Psoas muscle (tissue), 7 donors: ENCODE measurements at regions not wholly inside any gene's neighbourhood (a gene's known extent, or its start where the extent isn't known, plus 50 kb on each side); places are given as distances from the start of the nearest gene placed in this dataset.

Experiments used
- ATAC-seq, 4 donors: fragments of 200-7000 bp; cut with Tn5 transposase; one replicate each; pipeline ENCODE4 v1.9.1; 2020; ENCODE audit warnings: moderate library complexity in 3 of 4, mild to moderate bottlenecking in 2 of 4
- DNase-seq, 2 donors: peaks; one replicate each; pipeline ENCODE4 v3.0.0-alpha.2; 2020
- H3K27ac ChIP-seq: fragments of 200-600 bp; one replicate; pipeline ENCODE4 v1.8.0; 2022
- H3K27me3 ChIP-seq, 3 donors: fragments of 200-600 bp in 1 of 3; one replicate each; pipeline versions ENCODE4 v1.6.1 to v1.8.0; 2013 to 2022; ENCODE audit warnings: low read length in 2 of 3, mild to moderate bottlenecking in 2 of 3, moderate library complexity in 1 of 3; ENCODE audit not compliant: insufficient read depth in 3 of 3
- H3K36me3 ChIP-seq, 2 donors: fragments of 200-600 bp in 1 of 2; one replicate each; pipeline versions ENCODE4 v1.6.1 to v1.8.0; 2013 to 2022; ENCODE audit warnings: low read depth in 1 of 2, mild to moderate bottlenecking in 1 of 2, moderate library complexity in 1 of 2; ENCODE audit not compliant: insufficient read depth in 1 of 2
- H3K4me1 ChIP-seq: fragments of 200-600 bp; one replicate; pipeline ENCODE4 v1.8.0; 2022
- H3K4me3 ChIP-seq: fragments of 200-600 bp; one replicate; pipeline ENCODE4 v1.8.0; 2022; ENCODE audit warnings: mild to moderate bottlenecking
- H3K9me3 ChIP-seq: fragments of 200-600 bp; one replicate; pipeline ENCODE4 v1.8.0; 2022
- WGBS, 3 donors: extraction: QIAGEN DNeasy Blood & Tissue Kit; methylation state at CpG; one replicate each; pipeline versions ENCODE4 v1.1.6 to v1.1.7; 2013; 5-methylcytosine and 5-hydroxymethylcytosine counted together
- intact Hi-C, 2 donors: fragments of 100-400 bp; cut with DNase I; formaldehyde crosslinking; loops; one replicate each; pipeline versions ENCODE4 v1.11.0 to v1.14.2; 2022
- TF ChIP-seq, protein P1 (sequence below): fragments of 200-600 bp; IDR thresholded peaks from one replicate; pipeline ENCODE4 v1.8.0; 2022; ENCODE audit warnings: antibody characterized with exemption
- donor health status: healthy with polysubstance abuse.
- donor health status: DM: no; HTN: no; CAD: no; lungs with moderate emphysema.
- donor health status: Bipolar disorder and iron deficiency.
- donor health status: healthy.
- donor health status: DM: yes; HTN: yes; CAD: no.
- donor health status: DM: no; HTN: no; CAD: no.
- donor health status: DM: yes; HTN: yes; CAD: no.

DNA sequence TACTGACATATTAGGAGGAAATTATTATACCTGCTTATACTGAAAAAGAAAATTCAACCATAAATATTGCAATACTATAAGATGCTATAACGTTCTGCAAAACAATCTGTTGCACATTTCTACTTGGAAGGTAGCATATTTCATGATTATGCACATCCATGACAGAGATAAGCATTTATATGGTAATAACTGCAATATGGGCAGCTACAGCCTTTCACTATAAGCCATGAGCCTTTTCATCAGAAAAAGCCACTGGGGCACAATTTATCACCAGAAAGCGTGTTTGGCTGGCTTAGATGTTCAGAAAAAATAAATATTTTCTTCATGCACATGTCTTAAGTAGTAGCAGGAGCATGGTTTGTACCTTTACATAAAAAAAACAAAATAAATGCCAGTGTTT is 340.7 kb downstream of the GALC start:
- intact Hi-C loops, result no loop called here
- DNase-seq (no peak), ATAC-seq (no peak)
- Histone ChIP-seq H3K27me3 (no peaks in the 10 kb centered on the region), H3K36me3 (no peaks in the 10 kb centered on the region), H3K27ac (no peak overlapping the region), H3K4me3 (no peak overlapping the region), H3K9me3 (peaks cover 7% of the 10 kb centered on the region), H3K4me1 (no peaks in the 10 kb centered on the region)
- TF ChIP-seq, protein P1, sequence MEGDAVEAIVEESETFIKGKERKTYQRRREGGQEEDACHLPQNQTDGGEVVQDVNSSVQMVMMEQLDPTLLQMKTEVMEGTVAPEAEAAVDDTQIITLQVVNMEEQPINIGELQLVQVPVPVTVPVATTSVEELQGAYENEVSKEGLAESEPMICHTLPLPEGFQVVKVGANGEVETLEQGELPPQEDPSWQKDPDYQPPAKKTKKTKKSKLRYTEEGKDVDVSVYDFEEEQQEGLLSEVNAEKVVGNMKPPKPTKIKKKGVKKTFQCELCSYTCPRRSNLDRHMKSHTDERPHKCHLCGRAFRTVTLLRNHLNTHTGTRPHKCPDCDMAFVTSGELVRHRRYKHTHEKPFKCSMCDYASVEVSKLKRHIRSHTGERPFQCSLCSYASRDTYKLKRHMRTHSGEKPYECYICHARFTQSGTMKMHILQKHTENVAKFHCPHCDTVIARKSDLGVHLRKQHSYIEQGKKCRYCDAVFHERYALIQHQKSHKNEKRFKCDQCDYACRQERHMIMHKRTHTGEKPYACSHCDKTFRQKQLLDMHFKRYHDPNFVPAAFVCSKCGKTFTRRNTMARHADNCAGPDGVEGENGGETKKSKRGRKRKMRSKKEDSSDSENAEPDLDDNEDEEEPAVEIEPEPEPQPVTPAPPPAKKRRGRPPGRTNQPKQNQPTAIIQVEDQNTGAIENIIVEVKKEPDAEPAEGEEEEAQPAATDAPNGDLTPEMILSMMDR, result no peak
- WGBS, 3 donors, result 65 to 69% (median 68%) methylated on average over 2 of the region's 2 CpGs

DNA sequence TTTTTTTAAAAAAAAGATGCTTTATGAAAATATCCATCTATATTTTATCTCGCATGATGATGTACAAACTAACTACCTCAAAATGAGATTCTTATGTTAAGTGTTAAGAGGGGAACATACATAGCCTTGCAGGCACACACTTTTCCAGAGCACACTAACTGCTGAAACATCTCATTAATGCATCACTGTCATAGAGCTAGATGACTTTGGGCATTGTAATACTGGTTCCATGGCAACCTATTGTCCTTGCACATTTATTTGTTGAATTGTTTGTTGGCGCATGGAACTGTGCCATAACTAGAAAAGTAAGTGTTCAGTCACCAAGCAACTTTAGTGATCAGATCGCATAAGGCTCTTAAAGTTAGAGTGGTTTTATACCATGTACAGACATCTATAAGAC is 348.3 kb downstream of the GALC start:
- no peaks in the 10 kb centered on the region for H3K36me3 ChIP-seq
- intact Hi-C loops, result no loop called here
- H3K9me3 ChIP-seq, result peaks cover 5% of the 10 kb centered on the region
- no peak overlapping the region for H3K4me3 ChIP-seq
- ATAC-seq (no peak), DNase-seq (no peak)
- 94 to 96% (median 94%) methylated on average over 3 of the region's 3 CpGs for WGBS, 3 donors
- H3K4me1 ChIP-seq, result no peaks in the 10 kb centered on the region
- no peak overlapping the region for H3K27ac ChIP-seq
- H3K27me3 ChIP-seq, result peaks cover 0 to 3% (median 0%) of the 10 kb centered on the region in 3 donors
- TF ChIP-seq, protein P1, result no peak

DNA sequence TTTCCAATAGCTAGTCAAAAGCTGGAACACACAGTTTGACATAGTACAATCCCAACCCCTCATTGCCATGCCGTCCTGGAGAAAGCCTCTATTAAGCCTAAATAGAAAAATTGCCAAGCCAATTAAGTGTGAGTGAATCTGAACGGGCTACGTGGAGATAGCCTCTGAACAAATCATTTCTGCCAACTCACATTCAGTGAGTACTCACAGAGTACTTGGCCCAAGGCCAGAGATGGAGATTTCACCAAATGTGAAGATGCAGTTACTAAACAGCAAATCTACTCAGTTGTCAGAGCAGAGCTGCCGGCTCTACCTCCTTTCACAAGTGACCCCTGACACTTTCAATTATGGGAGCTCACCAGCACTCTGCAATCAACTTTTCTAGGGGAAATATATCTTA is 350.0 kb downstream of the GALC start:
- H3K9me3 ChIP-seq, result no peaks in the 10 kb centered on the region
- no peaks in the 10 kb centered on the region for H3K4me1 ChIP-seq
- ATAC-seq, result no peak
- no peak overlapping the region for H3K27ac ChIP-seq
- peaks cover 0 to 3% (median 0%) of the 10 kb centered on the region in 3 donors for H3K27me3 ChIP-seq
- H3K36me3 ChIP-seq, result no peaks in the 10 kb centered on the region
- H3K4me3 ChIP-seq, result no peak overlapping the region
- no peak for DNase-seq
- 13 to 18% (median 13%) methylated on average over 4 of the region's 4 CpGs for WGBS, 3 donors
- intact Hi-C loops, result no loop called here
- TF ChIP-seq, protein P1, result no peak

GRCh38 chr14:87640553-87640952 is 352.4 kb downstream of the GALC start:
- Histone ChIP-seq H3K4me1 (no peaks in the 10 kb centered on the region), H3K36me3 (no peaks in the 10 kb centered on the region), H3K27ac (no peak overlapping the region), H3K27me3 (peaks cover 0 to 3% (median 0%) of the 10 kb centered on the region in 3 donors), H3K9me3 (no peaks in the 10 kb centered on the region), H3K4me3 (no peak overlapping the region)
- intact Hi-C loops, result no loop called here
- no peak for DNase-seq
- TF ChIP-seq, protein P1, result no peak
- ATAC-seq, result no peak

GRCh38 chr14:87638196-87638595 is 354.8 kb downstream of the GALC start:
- Histone ChIP-seq H3K36me3 (no peaks in the 10 kb centered on the region), H3K4me1 (no peaks in the 10 kb centered on the region), H3K27ac (no peak overlapping the region), H3K9me3 (no peaks in the 10 kb centered on the region), H3K27me3 (no peaks in the 10 kb centered on the region), H3K4me3 (no peak overlapping the region)
- TF ChIP-seq, protein P1, result no peak
- ATAC-seq (no peak), DNase-seq (no peak)
- intact Hi-C loops, result no loop called here
- 89 to 92% (median 89%) methylated on average over 3 of the region's 3 CpGs for WGBS, 3 donors
